WTC11 (cell line): ENCODE measurements at regions not wholly inside any gene's neighbourhood (a gene's known extent, or its start where the extent isn't known, plus 50 kb on each side); places are given as distances from the start of the nearest gene placed in this dataset.

Experiments used
- ATAC-seq: fragments of 200-7000 bp; cut with Tn5 transposase; 2 replicates; pipeline ENCODE4 v1.10.0; 2021; ENCODE audit warnings: mild to moderate bottlenecking, moderate library complexity
- CTCF ChIA-PET: fragments of 300-600 bp; sonication (Branson Sonifier 250); formaldehyde crosslinking; loops from one replicate; lab custom pipeline; 2021; ENCODE audit warnings: antibody characterized with exemption; lab: Charles Lee
- POLR2A ChIA-PET: fragments of 350-600 bp; sonication (Branson Sonifier 250); formaldehyde crosslinking; loops from one replicate; lab custom pipeline; 2021; ENCODE audit warnings: antibody characterized with exemption; lab: Charles Lee
- DNase-seq: peaks from one replicate; pipeline ENCODE4 v3.0.0; 2021; ENCODE audit warnings: low spot score
- H3K27ac Mint-ChIP-seq: 2 replicates; pipeline ENCODE4 v1.8.0; 2021; ENCODE audit warnings: mixed read lengths
- H3K27me3 Mint-ChIP-seq: 2 replicates; pipeline ENCODE4 v1.8.0; 2021; ENCODE audit warnings: low read depth, mild to moderate bottlenecking, moderate library complexity, mixed read lengths
- H3K36me3 Mint-ChIP-seq: 2 replicates; pipeline ENCODE4 v1.8.0; 2021; ENCODE audit warnings: mixed read lengths
- H3K4me1 Mint-ChIP-seq: 2 replicates; pipeline ENCODE4 v1.8.0; 2022; ENCODE audit warnings: mixed read lengths
- H3K4me3 Mint-ChIP-seq: 2 replicates; pipeline ENCODE4 v1.8.0; 2021; ENCODE audit warnings: mild to moderate bottlenecking, moderate library complexity, mixed read lengths
- H3K9me3 Mint-ChIP-seq: 2 replicates; pipeline ENCODE4 v1.8.0; 2021; ENCODE audit warnings: mixed read lengths
- ATF1 ChIP-seq: sonication (generic); formaldehyde crosslinking; IDR thresholded peaks from 2 replicates; pipeline ENCODE4 v1.8.1; 2023; ENCODE audit warnings: mild to moderate bottlenecking, moderate library complexity, missing genetic modification reagents
- CBFB ChIP-seq: sonication (generic); formaldehyde crosslinking; IDR thresholded peaks from 2 replicates; pipeline ENCODE4 v1.8.1; 2022; ENCODE audit warnings: mild to moderate bottlenecking, low read depth, missing genetic modification reagents
- CREM ChIP-seq: sonication (generic); formaldehyde crosslinking; IDR thresholded peaks from 2 replicates; pipeline ENCODE4 v1.8.1; 2022; ENCODE audit warnings: mild to moderate bottlenecking, missing genetic modification reagents, moderate library complexity
- ETV6 ChIP-seq: sonication (generic); formaldehyde crosslinking; IDR thresholded peaks from 2 replicates; pipeline ENCODE4 v1.8.1; 2022; ENCODE audit warnings: mild to moderate bottlenecking, missing genetic modification reagents
- JUN ChIP-seq: sonication (generic); formaldehyde crosslinking; IDR thresholded peaks from 2 replicates; pipeline ENCODE4 v1.8.0; 2023; ENCODE audit warnings: mild to moderate bottlenecking, missing genetic modification reagents
- NFATC4 ChIP-seq: fragments of 250-450 bp; sonication (Bioruptor Pico); IDR thresholded peaks from 2 replicates; pipeline ENCODE4 v1.9.0; 2021; ENCODE audit warnings: mild to moderate bottlenecking
- SMAD3 ChIP-seq: sonication (generic); formaldehyde crosslinking; IDR thresholded peaks from 2 replicates; pipeline ENCODE4 v1.8.0; 2022; ENCODE audit warnings: missing genetic modification reagents, mild to moderate bottlenecking, borderline replicate concordance
- SMAD4 ChIP-seq: sonication (generic); formaldehyde crosslinking; IDR thresholded peaks from 2 replicates; pipeline ENCODE4 v1.8.0; 2022; ENCODE audit warnings: mild to moderate bottlenecking, missing genetic modification reagents
- TEAD4 ChIP-seq: sonication (generic); formaldehyde crosslinking; IDR thresholded peaks from 2 replicates; pipeline ENCODE4 v1.8.0; 2022; ENCODE audit warnings: mild to moderate bottlenecking, missing genetic modification reagents
- ZNF138 ChIP-seq: sonication (generic); formaldehyde crosslinking; conservative IDR thresholded peaks from 2 replicates; pipeline ENCODE4 v1.8.1; 2022; ENCODE audit warnings: mild to moderate bottlenecking, moderate library complexity, missing genetic modification reagents
- ZNF263 ChIP-seq: sonication (generic); formaldehyde crosslinking; IDR thresholded peaks from 2 replicates; pipeline ENCODE4 v1.8.1; 2022; ENCODE audit warnings: low read depth, mild to moderate bottlenecking, moderate library complexity, missing genetic modification reagents
- ZNF317 ChIP-seq: sonication (generic); formaldehyde crosslinking; IDR thresholded peaks from 2 replicates; pipeline ENCODE4 v1.8.1; 2023; ENCODE audit warnings: low read depth, mild to moderate bottlenecking, moderate library complexity, missing genetic modification reagents, borderline replicate concordance
- ZNF416 ChIP-seq: fragments of 250-450 bp; sonication (Bioruptor Pico); IDR thresholded peaks from 2 replicates; pipeline ENCODE4 v1.9.0; 2021; ENCODE audit warnings: mild to moderate bottlenecking, inconsistent platforms
- ZNF671 ChIP-seq: fragments of 250-450 bp; sonication (Bioruptor Pico); IDR thresholded peaks from 2 replicates; pipeline ENCODE4 v1.8.0; 2021; ENCODE audit warnings: mild to moderate bottlenecking
- TF ChIP-seq, protein P1 (sequence below): sonication (generic); formaldehyde crosslinking; IDR thresholded peaks from 2 replicates; pipeline ENCODE4 v1.8.1; 2023; ENCODE audit warnings: mild to moderate bottlenecking, moderate library complexity, missing genetic modification reagents
- TF ChIP-seq, protein P2 (sequence below): fragments of 250-450 bp; sonication (Bioruptor Pico); conservative IDR thresholded peaks from 2 replicates; pipeline ENCODE4 v1.9.0; 2021; ENCODE audit warnings: mild to moderate bottlenecking
- TF ChIP-seq, protein P3 (sequence below): sonication (generic); formaldehyde crosslinking; conservative IDR thresholded peaks from 2 replicates; pipeline ENCODE4 v1.8.1; 2022; ENCODE audit warnings: mild to moderate bottlenecking, missing genetic modification reagents
- TF ChIP-seq, protein P4 (sequence below): fragments of 250-450 bp; sonication (Bioruptor Pico); IDR thresholded peaks from 2 replicates; pipeline ENCODE4 v1.9.0; 2021; ENCODE audit warnings: mild to moderate bottlenecking, borderline replicate concordance
- TF ChIP-seq, protein P5 (sequence below): sonication (generic); formaldehyde crosslinking; IDR thresholded peaks from 2 replicates; pipeline ENCODE4 v1.8.0; 2023; ENCODE audit warnings: missing genetic modification reagents
- TF ChIP-seq, protein P6 (sequence below): sonication (generic); formaldehyde crosslinking; IDR thresholded peaks from 2 replicates; pipeline ENCODE4 v1.8.1; 2023; ENCODE audit warnings: mild to moderate bottlenecking, missing genetic modification reagents
- TF ChIP-seq, protein P7 (sequence below): fragments of 250-450 bp; sonication (Bioruptor Pico); IDR thresholded peaks from 2 replicates; pipeline ENCODE4 v2.1.2; 2022; ENCODE audit warnings: mild to moderate bottlenecking, moderate library complexity

DNA sequence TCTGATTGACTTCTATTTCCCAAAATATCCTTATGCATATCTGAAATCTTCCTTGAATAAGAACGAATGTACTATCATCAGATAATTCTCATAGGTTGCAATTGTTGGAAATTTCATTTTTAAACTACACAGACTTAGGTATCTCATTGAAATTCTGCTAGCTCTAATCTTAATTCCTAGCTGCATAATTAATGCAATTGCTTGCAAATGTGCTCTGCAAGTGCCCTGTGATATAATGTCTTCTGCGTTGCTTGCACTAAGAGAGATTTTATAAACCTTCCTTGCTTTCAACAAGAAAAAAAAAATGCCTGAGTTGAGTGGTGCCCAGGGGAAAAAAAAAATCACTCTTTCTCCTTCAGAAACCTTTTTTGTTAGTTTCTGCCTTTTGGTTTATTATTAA is 354.9 kb downstream of the TFAP2A start:
- ATAC-seq (no peak), DNase-seq (no peak)
- H3K36me3 Mint-ChIP-seq: no peaks in the 10 kb centered on the region
- H3K4me3 Mint-ChIP-seq: no peak overlapping the region
- no peaks in the 10 kb centered on the region; the same call in 1 of the 2 replicates for H3K27me3 Mint-ChIP-seq
- no peak overlapping the region for H3K27ac Mint-ChIP-seq
- ChIA-PET POLR2A (no interaction called here), CTCF (no interaction called here)
- no peaks in the 10 kb centered on the region for H3K9me3 Mint-ChIP-seq
- peaks cover 38% of the 10 kb centered on the region for H3K4me1 Mint-ChIP-seq
- TF ChIP-seq, protein P1, sequence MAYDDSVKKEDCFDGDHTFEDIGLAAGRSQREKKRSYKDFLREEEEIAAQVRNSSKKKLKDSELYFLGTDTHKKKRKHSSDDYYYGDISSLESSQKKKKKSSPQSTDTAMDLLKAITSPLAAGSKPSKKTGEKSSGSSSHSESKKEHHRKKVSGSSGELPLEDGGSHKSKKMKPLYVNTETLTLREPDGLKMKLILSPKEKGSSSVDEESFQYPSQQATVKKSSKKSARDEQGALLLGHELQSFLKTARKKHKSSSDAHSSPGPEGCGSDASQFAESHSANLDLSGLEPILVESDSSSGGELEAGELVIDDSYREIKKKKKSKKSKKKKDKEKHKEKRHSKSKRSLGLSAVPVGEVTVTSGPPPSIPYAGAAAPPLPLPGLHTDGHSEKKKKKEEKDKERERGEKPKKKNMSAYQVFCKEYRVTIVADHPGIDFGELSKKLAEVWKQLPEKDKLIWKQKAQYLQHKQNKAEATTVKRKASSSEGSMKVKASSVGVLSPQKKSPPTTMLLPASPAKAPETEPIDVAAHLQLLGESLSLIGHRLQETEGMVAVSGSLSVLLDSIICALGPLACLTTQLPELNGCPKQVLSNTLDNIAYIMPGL (CRISPR knock-in tag): no peak
- TF ChIP-seq ZNF671 (CRISPR knock-in tag): no peak
- TF ChIP-seq, protein P2, sequence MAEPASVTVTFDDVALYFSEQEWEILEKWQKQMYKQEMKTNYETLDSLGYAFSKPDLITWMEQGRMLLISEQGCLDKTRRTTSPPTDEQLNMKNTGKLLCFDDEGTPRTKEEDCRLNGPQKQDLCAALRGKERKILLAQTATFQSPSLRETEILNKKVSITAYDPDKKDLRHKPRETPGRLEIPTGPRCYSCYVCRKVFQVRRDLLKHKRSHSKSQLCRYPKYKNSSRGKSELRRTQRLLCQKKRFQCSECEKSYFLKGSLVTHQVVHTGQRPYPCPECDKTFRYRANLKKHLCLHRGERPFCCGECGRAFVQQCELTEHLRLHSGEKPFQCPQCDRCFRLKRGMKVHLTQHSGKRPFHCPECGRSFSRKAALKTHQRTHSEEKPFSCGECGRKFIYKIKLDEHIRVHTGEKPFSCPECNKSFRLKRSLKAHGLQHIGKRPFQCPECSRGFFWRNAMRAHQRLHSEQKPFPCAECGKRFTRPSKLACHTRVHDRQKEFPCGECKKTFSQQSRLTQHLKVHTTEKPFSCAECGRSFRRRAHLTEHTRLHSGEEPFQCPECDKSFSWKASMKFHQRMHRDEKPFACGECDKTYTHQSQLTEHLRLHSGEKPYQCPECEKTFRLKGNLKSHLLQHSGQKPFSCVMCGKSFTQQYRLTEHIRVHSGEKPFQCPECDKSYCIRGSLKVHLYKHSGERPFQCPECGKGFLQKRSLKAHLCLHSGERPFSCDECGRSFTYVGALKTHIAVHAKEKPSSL (CRISPR knock-in tag): no peak
- no peak for TF ChIP-seq NFATC4 (CRISPR knock-in tag)
- TF ChIP-seq ZNF138 (CRISPR knock-in tag): no peak
- no peak for TF ChIP-seq SMAD3
- TF ChIP-seq, protein P3, sequence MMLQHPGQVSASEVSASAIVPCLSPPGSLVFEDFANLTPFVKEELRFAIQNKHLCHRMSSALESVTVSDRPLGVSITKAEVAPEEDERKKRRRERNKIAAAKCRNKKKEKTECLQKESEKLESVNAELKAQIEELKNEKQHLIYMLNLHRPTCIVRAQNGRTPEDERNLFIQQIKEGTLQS (CRISPR knock-in tag): no peak
- no peak for TF ChIP-seq ATF1 (CRISPR knock-in tag)
- TF ChIP-seq, protein P4, sequence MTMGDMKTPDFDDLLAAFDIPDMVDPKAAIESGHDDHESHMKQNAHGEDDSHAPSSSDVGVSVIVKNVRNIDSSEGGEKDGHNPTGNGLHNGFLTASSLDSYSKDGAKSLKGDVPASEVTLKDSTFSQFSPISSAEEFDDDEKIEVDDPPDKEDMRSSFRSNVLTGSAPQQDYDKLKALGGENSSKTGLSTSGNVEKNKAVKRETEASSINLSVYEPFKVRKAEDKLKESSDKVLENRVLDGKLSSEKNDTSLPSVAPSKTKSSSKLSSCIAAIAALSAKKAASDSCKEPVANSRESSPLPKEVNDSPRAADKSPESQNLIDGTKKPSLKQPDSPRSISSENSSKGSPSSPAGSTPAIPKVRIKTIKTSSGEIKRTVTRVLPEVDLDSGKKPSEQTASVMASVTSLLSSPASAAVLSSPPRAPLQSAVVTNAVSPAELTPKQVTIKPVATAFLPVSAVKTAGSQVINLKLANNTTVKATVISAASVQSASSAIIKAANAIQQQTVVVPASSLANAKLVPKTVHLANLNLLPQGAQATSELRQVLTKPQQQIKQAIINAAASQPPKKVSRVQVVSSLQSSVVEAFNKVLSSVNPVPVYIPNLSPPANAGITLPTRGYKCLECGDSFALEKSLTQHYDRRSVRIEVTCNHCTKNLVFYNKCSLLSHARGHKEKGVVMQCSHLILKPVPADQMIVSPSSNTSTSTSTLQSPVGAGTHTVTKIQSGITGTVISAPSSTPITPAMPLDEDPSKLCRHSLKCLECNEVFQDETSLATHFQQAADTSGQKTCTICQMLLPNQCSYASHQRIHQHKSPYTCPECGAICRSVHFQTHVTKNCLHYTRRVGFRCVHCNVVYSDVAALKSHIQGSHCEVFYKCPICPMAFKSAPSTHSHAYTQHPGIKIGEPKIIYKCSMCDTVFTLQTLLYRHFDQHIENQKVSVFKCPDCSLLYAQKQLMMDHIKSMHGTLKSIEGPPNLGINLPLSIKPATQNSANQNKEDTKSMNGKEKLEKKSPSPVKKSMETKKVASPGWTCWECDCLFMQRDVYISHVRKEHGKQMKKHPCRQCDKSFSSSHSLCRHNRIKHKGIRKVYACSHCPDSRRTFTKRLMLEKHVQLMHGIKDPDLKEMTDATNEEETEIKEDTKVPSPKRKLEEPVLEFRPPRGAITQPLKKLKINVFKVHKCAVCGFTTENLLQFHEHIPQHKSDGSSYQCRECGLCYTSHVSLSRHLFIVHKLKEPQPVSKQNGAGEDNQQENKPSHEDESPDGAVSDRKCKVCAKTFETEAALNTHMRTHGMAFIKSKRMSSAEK (CRISPR knock-in tag): no peak
- TF ChIP-seq, protein P5, sequence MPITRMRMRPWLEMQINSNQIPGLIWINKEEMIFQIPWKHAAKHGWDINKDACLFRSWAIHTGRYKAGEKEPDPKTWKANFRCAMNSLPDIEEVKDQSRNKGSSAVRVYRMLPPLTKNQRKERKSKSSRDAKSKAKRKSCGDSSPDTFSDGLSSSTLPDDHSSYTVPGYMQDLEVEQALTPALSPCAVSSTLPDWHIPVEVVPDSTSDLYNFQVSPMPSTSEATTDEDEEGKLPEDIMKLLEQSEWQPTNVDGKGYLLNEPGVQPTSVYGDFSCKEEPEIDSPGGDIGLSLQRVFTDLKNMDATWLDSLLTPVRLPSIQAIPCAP: no peak
- TF ChIP-seq ZNF416: no peak
- TF ChIP-seq ZNF263 (CRISPR knock-in tag): no peak
- TF ChIP-seq ETV6 (CRISPR knock-in tag): no peak
- TF ChIP-seq, protein P6, sequence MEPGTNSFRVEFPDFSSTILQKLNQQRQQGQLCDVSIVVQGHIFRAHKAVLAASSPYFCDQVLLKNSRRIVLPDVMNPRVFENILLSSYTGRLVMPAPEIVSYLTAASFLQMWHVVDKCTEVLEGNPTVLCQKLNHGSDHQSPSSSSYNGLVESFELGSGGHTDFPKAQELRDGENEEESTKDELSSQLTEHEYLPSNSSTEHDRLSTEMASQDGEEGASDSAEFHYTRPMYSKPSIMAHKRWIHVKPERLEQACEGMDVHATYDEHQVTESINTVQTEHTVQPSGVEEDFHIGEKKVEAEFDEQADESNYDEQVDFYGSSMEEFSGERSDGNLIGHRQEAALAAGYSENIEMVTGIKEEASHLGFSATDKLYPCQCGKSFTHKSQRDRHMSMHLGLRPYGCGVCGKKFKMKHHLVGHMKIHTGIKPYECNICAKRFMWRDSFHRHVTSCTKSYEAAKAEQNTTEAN (CRISPR knock-in tag): no peak

DNA sequence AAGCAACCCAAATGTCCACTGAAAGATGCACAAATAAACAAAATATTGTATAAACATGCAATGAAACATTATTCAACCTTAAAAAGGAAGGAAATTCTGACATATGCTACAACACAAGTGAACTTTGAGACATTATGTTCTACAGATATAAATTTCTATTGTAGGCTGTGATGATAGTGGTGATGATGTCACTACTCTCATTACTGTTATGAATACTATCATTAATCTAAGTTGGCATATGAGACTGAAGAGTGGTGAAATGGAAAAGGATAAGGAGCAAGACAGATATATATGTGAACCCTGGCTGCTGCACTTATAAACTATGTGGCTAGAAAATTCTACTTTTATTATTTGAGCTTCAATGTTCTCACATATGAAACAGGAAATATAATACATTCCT is 360.2 kb downstream of the TFAP2A start:
- Mint-ChIP-seq H3K4me3 (no peak overlapping the region), H3K36me3 (no peaks in the 10 kb centered on the region), H3K27ac (no peak overlapping the region), H3K9me3 (peaks cover 10% of the 10 kb centered on the region), H3K27me3 (no peaks in the 10 kb centered on the region), H3K4me1 (peaks cover 17% of the 10 kb centered on the region)
- ATAC-seq (no peak), DNase-seq (no peak)
- ChIA-PET POLR2A (no interaction called here), CTCF (no interaction called here)
- TF ChIP-seq, protein P2 (CRISPR knock-in tag): no peak
- no peak for TF ChIP-seq TEAD4 (CRISPR knock-in tag)
- TF ChIP-seq CREM (CRISPR knock-in tag): no peak
- TF ChIP-seq ZNF317 (CRISPR knock-in tag): no peak
- TF ChIP-seq JUN (CRISPR knock-in tag): no peak
- no peak for TF ChIP-seq SMAD4 (CRISPR knock-in tag)
- TF ChIP-seq, protein P7, sequence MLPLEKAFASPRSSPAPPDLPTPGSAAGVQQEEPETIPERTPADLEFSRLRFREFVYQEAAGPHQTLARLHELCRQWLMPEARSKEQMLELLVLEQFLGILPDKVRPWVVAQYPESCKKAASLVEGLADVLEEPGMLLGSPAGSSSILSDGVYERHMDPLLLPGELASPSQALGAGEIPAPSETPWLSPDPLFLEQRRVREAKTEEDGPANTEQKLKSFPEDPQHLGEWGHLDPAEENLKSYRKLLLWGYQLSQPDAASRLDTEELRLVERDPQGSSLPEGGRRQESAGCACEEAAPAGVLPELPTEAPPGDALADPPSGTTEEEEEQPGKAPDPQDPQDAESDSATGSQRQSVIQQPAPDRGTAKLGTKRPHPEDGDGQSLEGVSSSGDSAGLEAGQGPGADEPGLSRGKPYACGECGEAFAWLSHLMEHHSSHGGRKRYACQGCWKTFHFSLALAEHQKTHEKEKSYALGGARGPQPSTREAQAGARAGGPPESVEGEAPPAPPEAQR (CRISPR knock-in tag): no peak
- TF ChIP-seq CBFB (CRISPR knock-in tag): no peak
- no peak for TF ChIP-seq ZNF416
- TF ChIP-seq, protein P3 (CRISPR knock-in tag): no peak
- TF ChIP-seq ETV6 (CRISPR knock-in tag): no peak
